ENCODE measurements at regions not wholly inside any gene's neighbourhood (a gene's known extent, or its start where the extent isn't known, plus 50 kb on each side); places are given as distances from the start of the nearest gene placed in this dataset.

DNA sequence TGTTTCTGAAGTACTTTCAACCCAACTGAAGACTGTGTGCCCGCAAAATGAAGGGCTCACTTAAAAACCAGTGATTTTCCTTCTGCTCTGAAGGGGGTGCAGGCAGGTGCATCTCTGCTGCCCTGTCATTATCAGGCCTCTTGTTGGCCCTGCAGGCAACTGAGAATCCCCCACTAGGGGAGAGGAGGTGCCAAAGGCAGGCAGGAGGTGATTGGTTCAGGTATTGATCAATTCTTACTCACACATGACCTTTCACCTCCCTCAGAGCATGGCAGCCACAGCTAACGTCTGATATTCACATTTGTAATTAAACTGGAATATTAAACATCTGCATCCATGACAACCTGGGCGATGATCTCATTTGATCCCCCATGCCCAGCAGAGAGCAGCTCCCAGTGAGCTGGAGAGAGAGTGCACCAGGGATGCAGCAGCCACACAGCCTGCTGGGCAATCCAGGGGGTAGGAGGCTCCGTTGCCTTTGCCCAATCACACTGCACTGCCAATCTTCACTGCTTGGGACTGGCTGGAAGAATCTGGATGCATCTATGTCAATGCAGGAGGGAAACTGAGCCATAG lies 267.9 kb upstream of the TSHZ3 start:
- TF ChIP-seq, protein P1, sequence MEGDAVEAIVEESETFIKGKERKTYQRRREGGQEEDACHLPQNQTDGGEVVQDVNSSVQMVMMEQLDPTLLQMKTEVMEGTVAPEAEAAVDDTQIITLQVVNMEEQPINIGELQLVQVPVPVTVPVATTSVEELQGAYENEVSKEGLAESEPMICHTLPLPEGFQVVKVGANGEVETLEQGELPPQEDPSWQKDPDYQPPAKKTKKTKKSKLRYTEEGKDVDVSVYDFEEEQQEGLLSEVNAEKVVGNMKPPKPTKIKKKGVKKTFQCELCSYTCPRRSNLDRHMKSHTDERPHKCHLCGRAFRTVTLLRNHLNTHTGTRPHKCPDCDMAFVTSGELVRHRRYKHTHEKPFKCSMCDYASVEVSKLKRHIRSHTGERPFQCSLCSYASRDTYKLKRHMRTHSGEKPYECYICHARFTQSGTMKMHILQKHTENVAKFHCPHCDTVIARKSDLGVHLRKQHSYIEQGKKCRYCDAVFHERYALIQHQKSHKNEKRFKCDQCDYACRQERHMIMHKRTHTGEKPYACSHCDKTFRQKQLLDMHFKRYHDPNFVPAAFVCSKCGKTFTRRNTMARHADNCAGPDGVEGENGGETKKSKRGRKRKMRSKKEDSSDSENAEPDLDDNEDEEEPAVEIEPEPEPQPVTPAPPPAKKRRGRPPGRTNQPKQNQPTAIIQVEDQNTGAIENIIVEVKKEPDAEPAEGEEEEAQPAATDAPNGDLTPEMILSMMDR (IDR thresholded peaks at IDR 0.05; ENCODE audit: insufficient read depth, low read depth, low read length): no peak
- H3K4me3 ChIP-seq (ENCODE audit: low read depth, low read length): no peak overlapping the region
- DNase-seq (ENCODE audit: low read depth): no peak

DNA sequence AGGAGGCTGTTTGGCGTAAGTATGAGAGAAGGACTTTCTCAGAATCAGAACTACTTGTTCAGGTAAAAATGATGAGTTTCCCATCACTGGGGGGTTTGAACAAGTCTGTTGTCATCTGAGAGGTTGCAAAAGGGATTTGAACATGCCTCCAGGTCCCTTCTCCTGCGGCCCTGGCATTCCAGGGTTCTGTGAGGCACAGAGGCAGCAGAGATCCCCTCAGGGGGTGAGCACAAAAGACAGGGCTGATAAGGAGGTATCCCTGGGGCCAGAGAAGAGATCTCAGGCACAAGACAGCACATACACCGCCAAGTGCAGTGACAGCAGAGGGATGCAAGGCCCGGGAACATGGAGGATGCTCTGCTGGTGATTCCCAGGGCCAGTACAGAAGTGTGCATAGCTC lies 275.8 kb upstream of the TSHZ3 start:
- TF ChIP-seq, protein P1 (IDR thresholded peaks at IDR 0.05; ENCODE audit: insufficient read depth, low read depth, low read length): no peak
- no peak overlapping the region for H3K4me3 ChIP-seq (ENCODE audit: low read depth, low read length)
- no peak for DNase-seq (ENCODE audit: low read depth)

DNA sequence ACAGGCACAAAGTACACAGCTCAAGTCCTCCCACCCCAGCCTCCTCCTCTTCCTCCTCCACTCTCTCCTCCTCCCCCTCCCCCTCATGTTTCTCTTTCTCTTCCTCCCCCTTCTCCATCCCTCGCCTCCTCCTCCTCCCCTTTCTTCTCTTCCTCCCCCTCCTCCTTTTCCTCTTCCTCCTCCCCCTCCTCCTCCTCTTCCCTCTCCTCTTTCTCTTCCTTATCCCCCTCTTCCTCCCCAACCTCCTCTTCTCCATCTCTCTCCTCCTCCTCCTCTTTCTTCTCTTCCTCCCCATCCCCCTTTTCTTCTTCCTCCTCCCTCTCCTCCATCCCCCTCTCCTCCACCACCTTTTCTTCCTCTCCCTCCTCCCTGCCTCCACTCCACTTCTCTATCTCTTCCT lies 276.3 kb upstream of the TSHZ3 start:
- H3K4me3 ChIP-seq (ENCODE audit: low read depth, low read length): no peak overlapping the region
- TF ChIP-seq, protein P1 (IDR thresholded peaks at IDR 0.05; ENCODE audit: insufficient read depth, low read depth, low read length): no peak
- no peak for DNase-seq (ENCODE audit: low read depth)

- TF ChIP-seq, protein P1 (IDR thresholded peaks at IDR 0.05; ENCODE audit: insufficient read depth, low read depth, low read length): no peak
- no peak for DNase-seq (ENCODE audit: low read depth)
- H3K4me3 ChIP-seq (ENCODE audit: low read depth, low read length): no peak overlapping the region
These were observed 277.7 kb upstream of the TSHZ3 start for GRCh38 chr19:31626941-31627340.

GRCh38 chr19:31627620-31628365 lies 278.6 kb upstream of the TSHZ3 start:
- TF ChIP-seq, protein P1 (IDR thresholded peaks at IDR 0.05; ENCODE audit: insufficient read depth, low read depth, low read length): no peak
- no peak for DNase-seq (ENCODE audit: low read depth)
- H3K4me3 ChIP-seq (ENCODE audit: low read depth, low read length): no peak overlapping the region

DNA sequence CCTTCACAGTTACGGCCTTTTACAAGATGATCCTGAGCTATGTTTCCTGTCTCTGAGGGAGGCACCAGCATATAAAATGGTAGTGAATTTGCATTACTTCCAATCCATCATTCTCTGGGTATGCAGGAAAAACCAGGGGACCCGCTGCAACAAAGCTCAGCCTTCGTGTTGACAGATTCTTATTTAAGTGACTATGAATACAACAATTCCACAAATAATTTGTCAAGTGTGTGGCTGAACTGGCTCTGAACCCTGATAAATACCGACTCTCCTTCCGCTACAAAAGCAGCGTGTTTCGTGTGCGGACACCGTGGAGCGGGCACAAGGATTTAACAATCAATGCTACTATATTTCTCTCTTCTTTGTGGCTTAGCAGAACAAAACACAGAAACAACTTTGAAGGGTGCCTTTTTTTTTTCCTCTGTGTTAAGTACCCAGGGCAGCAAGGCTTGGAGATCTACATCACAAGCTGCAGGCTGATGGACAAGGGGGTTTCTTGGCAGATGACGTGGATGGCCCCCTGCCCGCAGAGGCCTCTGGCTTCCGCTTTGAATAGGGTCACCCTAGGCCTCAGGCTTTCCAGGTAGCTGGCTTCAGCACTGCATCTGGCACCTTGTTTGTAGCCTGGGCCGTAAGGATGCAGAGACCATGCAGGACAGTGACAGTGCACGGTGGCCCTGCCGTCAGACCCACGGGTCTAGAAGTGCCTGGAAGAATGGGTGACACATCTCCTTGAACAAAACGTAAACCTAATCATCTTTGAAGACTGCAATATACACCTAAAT lies 280.5 kb upstream of the TSHZ3 start:
- DNase-seq (ENCODE audit: low read depth): no peak
- TF ChIP-seq, protein P1 (IDR thresholded peaks at IDR 0.05; ENCODE audit: insufficient read depth, low read depth, low read length): no peak
- no peak overlapping the region for H3K4me3 ChIP-seq (ENCODE audit: low read depth, low read length)
